KMS-11 (cell line): ENCODE measurements at regions not wholly inside any gene's neighbourhood (a gene's known extent, or its start where the extent isn't known, plus 50 kb on each side); places are given as distances from the start of the nearest gene placed in this dataset.
"Not testable (repeated sequence)": the region's sequence is repeated elsewhere in the genome, so short reads cannot be mapped to it uniquely, and the experiment has no call there.

ENCODE experiments used
- H2AFZ ChIP-seq: fragments of 200-600 bp; sonication (generic); 2 replicates; pipeline ENCODE4 v1.6.1; 2016; ENCODE audit warnings: antibody characterized with exemption, mixed run types, low read depth
- H3K27ac ChIP-seq: fragments of 200-600 bp; sonication (generic); 2 replicates; pipeline ENCODE4 v1.6.1; 2016; ENCODE audit warnings: mild to moderate bottlenecking, mixed run types
- H3K27me3 ChIP-seq: fragments of 200-600 bp; sonication (generic); 2 replicates; pipeline ENCODE4 v1.6.1; 2017; ENCODE audit warnings: mild to moderate bottlenecking, low read depth, mixed run types, moderate library complexity; ENCODE audit not compliant: insufficient read depth
- H3K36me3 ChIP-seq: fragments of 200-600 bp; sonication (generic); 2 replicates; pipeline ENCODE4 v1.6.1; 2017; ENCODE audit warnings: mild to moderate bottlenecking, mixed run types; ENCODE audit not compliant: insufficient read depth
- H3K4me1 ChIP-seq: fragments of 200-600 bp; sonication (generic); 2 replicates; pipeline ENCODE4 v1.6.1; 2016; ENCODE audit warnings: mild to moderate bottlenecking, low read depth, mixed run types; ENCODE audit not compliant: poor library complexity, severe bottlenecking
- H3K4me2 ChIP-seq: fragments of 200-600 bp; sonication (generic); 2 replicates; pipeline ENCODE4 v1.7.0; 2016; ENCODE audit warnings: mild to moderate bottlenecking, mixed run types
- H3K4me3 ChIP-seq: fragments of 200-600 bp; sonication (generic); IDR thresholded peaks from 2 replicates; pipeline ENCODE4 v1.6.1; 2017; ENCODE audit warnings: low read depth, low read length, mixed read lengths; ENCODE audit not compliant: insufficient read depth
- H3K79me2 ChIP-seq: fragments of 200-600 bp; sonication (generic); 2 replicates; pipeline ENCODE4 v1.6.1; 2016; ENCODE audit warnings: low read depth, mixed run types; ENCODE audit not compliant: insufficient read depth
- H3K9ac ChIP-seq: fragments of 200-600 bp; sonication (generic); 2 replicates; pipeline ENCODE4 v1.6.1; 2016; ENCODE audit warnings: mild to moderate bottlenecking, mixed run types
- H4K20me1 ChIP-seq: fragments of 200-600 bp; sonication (generic); 2 replicates; pipeline ENCODE4 v1.6.1; 2016; ENCODE audit warnings: mild to moderate bottlenecking, mixed run types; ENCODE audit not compliant: insufficient read depth
- CTCF ChIP-seq: fragments of 200-600 bp; sonication (generic); conservative IDR thresholded peaks from 2 replicates; pipeline ENCODE4 v1.6.1; 2017; ENCODE audit warnings: low read depth, mild to moderate bottlenecking, antibody characterized with exemption, low read length, moderate library complexity, mixed read lengths

GRCh38 chr6:22132656-22133055 lies 164.2 kb downstream of the PRL start:
- H3K36me3 ChIP-seq, result no peaks in the 10 kb centered on the region
- H3K4me1 ChIP-seq, result no peaks in the 10 kb centered on the region
- no peaks in the 10 kb centered on the region for H3K27me3 ChIP-seq
- TF ChIP-seq CTCF, result no peak
- H3K9ac ChIP-seq, result no peak overlapping the region
- no peaks in the 10 kb centered on the region for H3K79me2 ChIP-seq
- H3K4me2 ChIP-seq, result no peak overlapping the region
- H2AFZ ChIP-seq, result no peak overlapping the region
- no peaks in the 10 kb centered on the region for H4K20me1 ChIP-seq
- no peak overlapping the region for H3K27ac ChIP-seq
- no peak overlapping the region for H3K4me3 ChIP-seq

GRCh38 chr6:22133357-22133756 lies 163.5 kb downstream of the PRL start:
- no peak for TF ChIP-seq CTCF
- no peak overlapping the region for H3K9ac ChIP-seq
- H3K4me2 ChIP-seq, result no peak overlapping the region
- no peaks in the 10 kb centered on the region for H3K36me3 ChIP-seq
- H3K27me3 ChIP-seq, result no peaks in the 10 kb centered on the region
- no peak overlapping the region for H3K4me3 ChIP-seq
- H2AFZ ChIP-seq, result no peak overlapping the region
- H3K4me1 ChIP-seq, result no peaks in the 10 kb centered on the region
- no peaks in the 10 kb centered on the region for H3K79me2 ChIP-seq
- no peaks in the 10 kb centered on the region for H4K20me1 ChIP-seq
- H3K27ac ChIP-seq, result no peak overlapping the region

GRCh38 chr6:22134308-22134707 lies 162.5 kb downstream of the PRL start:
- no peak for TF ChIP-seq CTCF
- Histone ChIP-seq H3K4me1 (no peaks in the 10 kb centered on the region), H3K36me3 (no peaks in the 10 kb centered on the region), H3K4me2 (no peak overlapping the region), H3K4me3 (no peak overlapping the region), H2AFZ (no peak overlapping the region), H3K9ac (no peak overlapping the region), H3K27ac (no peak overlapping the region), H3K79me2 (no peaks in the 10 kb centered on the region), H4K20me1 (no peaks in the 10 kb centered on the region), H3K27me3 (no peaks in the 10 kb centered on the region)

- H3K27me3 ChIP-seq, result no peaks in the 10 kb centered on the region
- no peak overlapping the region for H3K9ac ChIP-seq
- no peak overlapping the region for H2AFZ ChIP-seq
- H3K4me1 ChIP-seq, result no peaks in the 10 kb centered on the region
- no peak overlapping the region for H3K4me2 ChIP-seq
- H3K79me2 ChIP-seq, result no peaks in the 10 kb centered on the region
- TF ChIP-seq CTCF, result no peak
- no peak overlapping the region for H3K27ac ChIP-seq
- H3K36me3 ChIP-seq, result no peaks in the 10 kb centered on the region
- H4K20me1 ChIP-seq, result no peaks in the 10 kb centered on the region
- no peak overlapping the region for H3K4me3 ChIP-seq
These were observed 161.4 kb downstream of the PRL start for GRCh38 chr6:22135395-22135794.

- H4K20me1 ChIP-seq, H3K4me3 ChIP-seq, H3K9ac ChIP-seq, H3K79me2 ChIP-seq, H3K27me3 ChIP-seq, H3K4me1 ChIP-seq, H3K4me2 ChIP-seq, H3K27ac ChIP-seq, H3K36me3 ChIP-seq, H2AFZ ChIP-seq: not testable (repeated sequence)
These were observed 156.1 kb downstream of the PRL start for GRCh38 chr6:22140736-22141135.
